ENCODE measurements at regions not wholly inside any gene's neighbourhood (a gene's known extent, or its start where the extent isn't known, plus 50 kb on each side); places are given as distances from the start of the nearest gene placed in this dataset.
"Not testable (repeated sequence)": the region's sequence is repeated elsewhere in the genome, so short reads cannot be mapped to it uniquely, and the experiment has no call there.

DNA sequence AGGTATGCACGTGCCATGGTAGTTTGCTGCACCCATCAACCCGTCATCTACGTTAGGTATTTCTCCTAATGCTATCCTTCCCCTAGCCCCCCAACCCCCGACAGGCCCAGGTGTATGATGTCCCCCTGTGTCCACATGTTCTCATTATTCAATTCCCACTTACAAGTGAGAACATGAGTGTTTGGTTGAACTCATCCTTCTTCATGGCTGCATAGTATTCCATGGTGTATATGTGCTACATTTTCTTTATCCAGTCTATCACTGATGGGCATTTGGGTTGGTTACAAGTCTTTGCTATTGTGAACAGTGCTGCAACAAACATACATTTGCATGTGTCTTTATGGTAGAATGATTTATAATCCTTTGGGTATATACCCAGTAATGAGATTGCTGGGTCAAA is 130.5 kb upstream of the SRSF6 start:
- H3K4me3 ChIP-seq (ENCODE audit: low read length); H3K4me1 ChIP-seq (ENCODE audit: control insufficient read depth, insufficient read depth, low read length); H3K36me3 ChIP-seq (ENCODE audit: control insufficient read depth, insufficient read depth, low read length); H3K9ac ChIP-seq (ENCODE audit: low read length); H3K27me3 ChIP-seq (ENCODE audit: control insufficient read depth, insufficient read depth, low read length); H3K27ac ChIP-seq (ENCODE audit: low read depth, low read length): not testable (repeated sequence)

DNA sequence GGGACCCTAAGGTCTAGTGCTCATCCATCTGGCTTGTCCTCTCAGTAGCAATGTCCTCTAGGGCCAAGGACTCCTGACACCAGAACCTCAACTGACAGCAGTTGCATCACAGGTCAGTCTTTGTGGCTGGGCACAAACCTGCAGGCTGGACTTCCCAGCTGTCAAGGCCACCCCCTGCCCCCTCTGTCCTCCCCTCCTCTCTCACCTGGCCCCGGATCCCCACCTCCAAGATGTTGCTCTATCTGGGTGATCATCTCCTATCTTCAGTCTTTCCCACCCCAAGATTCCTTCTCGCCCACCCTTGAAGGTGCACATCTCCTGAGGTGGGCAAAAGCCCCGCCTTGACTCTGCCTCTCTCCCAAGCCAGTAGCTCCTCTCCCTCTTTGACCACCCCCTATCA is 131.8 kb upstream of the SRSF6 start:
- H3K36me3 ChIP-seq (ENCODE audit: control insufficient read depth, insufficient read depth, low read length), result no peaks in the 10 kb centered on the region
- H3K4me3 ChIP-seq (ENCODE audit: low read length), result no peak overlapping the region
- no peaks in the 10 kb centered on the region for H3K4me1 ChIP-seq (ENCODE audit: control insufficient read depth, insufficient read depth, low read length)
- no peak overlapping the region for H3K27ac ChIP-seq (ENCODE audit: low read depth, low read length)
- H3K27me3 ChIP-seq (ENCODE audit: control insufficient read depth, insufficient read depth, low read length), result no peaks in the 10 kb centered on the region
- no peak overlapping the region for H3K9ac ChIP-seq (ENCODE audit: low read length)

DNA sequence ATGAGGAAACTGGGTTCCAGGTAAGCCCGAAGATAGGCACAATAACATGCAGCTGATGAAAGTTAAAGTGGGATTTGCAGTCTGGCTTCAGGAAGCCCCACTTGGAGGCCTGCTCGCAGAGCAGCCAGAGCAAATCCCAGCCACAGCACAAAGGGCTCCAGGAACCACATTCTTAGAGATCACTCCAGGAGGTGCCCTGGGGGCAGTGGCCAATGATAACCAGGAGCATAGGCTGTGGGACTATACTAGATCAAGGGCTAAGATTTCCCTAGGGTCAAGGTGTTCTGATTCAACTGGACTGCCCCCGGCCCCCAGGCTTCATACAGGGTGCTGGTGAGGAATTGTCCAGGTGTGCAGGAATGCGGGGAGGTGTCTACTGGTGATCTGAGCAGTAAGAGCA is 133.9 kb upstream of the PTPRT start:
- H3K4me1 ChIP-seq (ENCODE audit: control insufficient read depth, insufficient read depth, low read length), result no peaks in the 10 kb centered on the region

DNA sequence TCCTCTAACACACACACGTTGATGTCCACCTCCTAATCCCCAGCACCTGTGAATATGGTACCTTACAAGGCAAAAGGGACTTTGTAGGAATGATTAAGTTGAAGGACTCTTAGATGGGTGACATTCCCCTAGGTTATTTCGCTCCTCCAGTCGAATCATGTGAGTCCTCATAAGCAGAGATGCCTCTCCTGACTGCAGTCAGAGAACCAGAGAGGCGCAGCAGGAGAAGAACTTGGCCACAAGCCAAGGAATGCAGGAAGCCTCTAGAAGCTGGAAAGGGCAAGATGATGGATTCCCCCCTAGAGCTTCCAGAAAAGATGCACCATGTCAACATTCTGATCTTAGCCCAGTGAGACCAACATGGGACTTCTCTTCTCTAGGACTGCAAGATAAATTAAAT is 133.1 kb upstream of the PTPRT start:
- Histone ChIP-seq H3K27ac (ENCODE audit: low read depth, low read length) (no peak overlapping the region), H3K4me1 (ENCODE audit: control insufficient read depth, insufficient read depth, low read length) (no peaks in the 10 kb centered on the region), H3K4me3 (ENCODE audit: low read length) (no peak overlapping the region), H3K27me3 (ENCODE audit: control insufficient read depth, insufficient read depth, low read length) (no peaks in the 10 kb centered on the region), H3K36me3 (ENCODE audit: control insufficient read depth, insufficient read depth, low read length) (no peaks in the 10 kb centered on the region), H3K9ac (ENCODE audit: low read length) (no peak overlapping the region)

More for the DNA sequence above, 133.9 kb upstream of the PTPRT start:
- no peak overlapping the region for H3K4me3 ChIP-seq (ENCODE audit: low read length)
- no peak overlapping the region for H3K9ac ChIP-seq (ENCODE audit: low read length)
- no peak overlapping the region for H3K27ac ChIP-seq (ENCODE audit: low read depth, low read length)
- H3K27me3 ChIP-seq (ENCODE audit: control insufficient read depth, insufficient read depth, low read length), result no peaks in the 10 kb centered on the region
- H3K36me3 ChIP-seq (ENCODE audit: control insufficient read depth, insufficient read depth, low read length), result no peaks in the 10 kb centered on the region

DNA sequence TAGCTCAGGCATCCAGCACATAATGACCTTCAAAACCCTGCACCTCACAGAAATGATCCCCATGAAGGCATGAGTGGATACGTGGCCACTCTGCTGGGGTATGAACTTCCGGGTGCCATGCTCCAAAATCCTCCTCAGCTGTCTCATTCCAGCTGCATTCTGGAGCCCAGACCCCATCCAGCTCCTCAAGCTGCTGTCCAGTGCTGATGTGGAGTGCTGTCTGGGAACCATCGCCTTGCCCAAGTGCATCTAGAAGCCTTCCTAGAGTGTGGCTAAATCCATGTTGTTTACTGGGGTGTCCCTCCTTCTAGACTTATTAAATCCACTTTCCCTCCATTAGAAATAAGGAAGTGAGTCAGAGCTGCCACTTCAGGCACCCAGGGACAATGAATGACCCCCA is 130.8 kb upstream of the PTPRT start:
- Histone ChIP-seq H3K36me3 (ENCODE audit: control insufficient read depth, insufficient read depth, low read length) (no peaks in the 10 kb centered on the region), H3K4me1 (ENCODE audit: control insufficient read depth, insufficient read depth, low read length) (no peaks in the 10 kb centered on the region), H3K27ac (ENCODE audit: low read depth, low read length) (no peak overlapping the region), H3K27me3 (ENCODE audit: control insufficient read depth, insufficient read depth, low read length) (peaks cover 2% of the 10 kb centered on the region), H3K9ac (ENCODE audit: low read length) (no peak overlapping the region), H3K4me3 (ENCODE audit: low read length) (no peak overlapping the region)

DNA sequence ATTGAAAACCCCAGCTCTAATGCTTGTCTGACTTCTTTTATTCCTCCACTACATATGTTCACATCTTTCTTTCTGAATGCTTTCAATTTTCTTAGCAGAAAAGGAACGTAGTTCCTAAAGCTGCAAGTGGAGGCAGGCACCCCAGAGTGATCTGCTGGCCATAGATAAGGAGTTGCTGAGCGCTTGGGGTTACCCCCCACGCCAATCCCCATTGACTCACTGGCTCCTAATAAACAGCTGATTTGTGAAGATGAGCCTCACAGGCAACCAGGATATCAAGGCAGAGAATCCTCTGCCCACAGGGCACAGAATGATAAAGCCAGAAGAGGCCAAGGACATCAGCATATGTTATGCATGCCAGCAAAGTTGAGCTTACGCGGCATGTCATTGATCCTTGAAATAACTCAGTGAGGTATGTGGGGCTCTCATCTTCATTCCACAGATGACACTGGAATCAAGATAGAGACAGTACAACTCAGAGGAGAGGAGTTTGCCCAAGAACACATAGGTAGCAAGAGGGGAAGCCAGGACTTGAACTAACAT is 129.1 kb upstream of the PTPRT start:
- Histone ChIP-seq H3K27ac (ENCODE audit: low read depth, low read length) (no peak overlapping the region), H3K9ac (ENCODE audit: low read length) (no peak overlapping the region), H3K4me3 (ENCODE audit: low read length) (no peak overlapping the region), H3K36me3 (ENCODE audit: control insufficient read depth, insufficient read depth, low read length) (no peaks in the 10 kb centered on the region), H3K4me1 (ENCODE audit: control insufficient read depth, insufficient read depth, low read length) (no peaks in the 10 kb centered on the region), H3K27me3 (ENCODE audit: control insufficient read depth, insufficient read depth, low read length) (peaks cover 2% of the 10 kb centered on the region)

DNA sequence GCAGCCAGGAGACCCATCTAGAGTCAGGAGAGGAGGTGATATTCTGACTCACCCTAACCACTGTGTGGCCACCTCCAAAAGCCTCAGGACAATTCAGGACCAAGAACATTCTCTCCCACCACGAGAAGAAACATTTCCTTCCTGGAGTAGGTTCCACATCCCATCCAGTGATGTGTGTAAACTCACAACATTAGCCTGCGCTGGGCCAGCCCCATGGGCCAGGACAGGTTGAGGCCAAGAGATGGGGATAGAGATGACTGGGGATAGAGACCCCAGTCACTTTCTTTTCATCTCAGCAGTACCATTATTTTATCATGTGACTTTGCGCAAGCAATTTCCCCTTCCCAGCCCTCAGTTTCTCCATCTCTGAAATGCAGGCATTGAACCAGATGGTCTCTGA is 126.6 kb upstream of the PTPRT start:
- H3K4me1 ChIP-seq (ENCODE audit: control insufficient read depth, insufficient read depth, low read length), result no peaks in the 10 kb centered on the region
- no peaks in the 10 kb centered on the region for H3K36me3 ChIP-seq (ENCODE audit: control insufficient read depth, insufficient read depth, low read length)
- no peak overlapping the region for H3K4me3 ChIP-seq (ENCODE audit: low read length)
- H3K27ac ChIP-seq (ENCODE audit: low read depth, low read length), result no peak overlapping the region
- H3K27me3 ChIP-seq (ENCODE audit: control insufficient read depth, insufficient read depth, low read length), result peaks cover 2% of the 10 kb centered on the region
- no peak overlapping the region for H3K9ac ChIP-seq (ENCODE audit: low read length)

DNA sequence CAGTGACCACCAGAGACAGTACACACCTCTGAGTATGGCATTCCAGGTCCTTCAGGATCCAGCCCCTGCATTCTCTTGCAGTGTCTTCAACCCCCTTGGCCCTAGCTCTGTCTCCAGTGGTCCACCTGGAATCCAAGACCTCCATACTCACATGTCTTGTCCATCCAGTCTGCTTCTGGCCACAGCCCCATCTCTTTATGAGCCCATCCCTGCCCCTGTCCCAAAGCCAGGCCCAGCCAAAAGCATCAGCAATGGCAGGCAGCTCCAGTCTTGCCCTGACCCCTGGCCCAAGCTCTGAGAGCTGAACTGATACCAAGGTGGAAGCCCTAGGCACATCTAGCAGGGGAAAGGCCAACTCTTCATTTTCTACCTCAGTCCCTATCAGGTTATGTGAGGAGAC is 119.6 kb upstream of the PTPRT start:
- Histone ChIP-seq H3K4me1 (ENCODE audit: control insufficient read depth, insufficient read depth, low read length) (no peaks in the 10 kb centered on the region), H3K36me3 (ENCODE audit: control insufficient read depth, insufficient read depth, low read length) (no peaks in the 10 kb centered on the region), H3K27me3 (ENCODE audit: control insufficient read depth, insufficient read depth, low read length) (no peaks in the 10 kb centered on the region), H3K4me3 (ENCODE audit: low read length) (no peak overlapping the region), H3K9ac (ENCODE audit: low read length) (no peak overlapping the region), H3K27ac (ENCODE audit: low read depth, low read length) (no peak overlapping the region)

DNA sequence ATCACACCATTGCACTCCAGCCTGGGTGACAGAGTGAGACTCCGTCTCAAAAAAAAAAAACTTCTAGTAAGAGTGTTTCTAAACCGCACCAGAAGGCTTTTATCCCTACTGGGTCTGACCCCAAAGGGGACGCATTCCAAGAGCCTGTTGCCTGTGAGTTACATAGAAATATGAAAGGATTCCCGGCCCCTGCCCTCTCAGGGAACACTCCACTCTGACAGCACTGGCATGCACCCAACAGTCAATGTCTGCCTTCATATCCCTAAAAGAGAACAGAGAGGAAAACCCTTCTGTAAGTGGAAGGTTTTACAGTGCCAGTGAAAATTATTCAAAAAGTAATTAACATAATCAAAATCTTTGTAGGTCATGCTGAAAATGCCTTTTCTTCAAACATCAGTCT is 117.1 kb upstream of the PTPRT start:
- Histone ChIP-seq H3K4me1 (ENCODE audit: control insufficient read depth, insufficient read depth, low read length) (no peaks in the 10 kb centered on the region), H3K27me3 (ENCODE audit: control insufficient read depth, insufficient read depth, low read length) (no peaks in the 10 kb centered on the region), H3K9ac (ENCODE audit: low read length) (no peak overlapping the region)

DNA sequence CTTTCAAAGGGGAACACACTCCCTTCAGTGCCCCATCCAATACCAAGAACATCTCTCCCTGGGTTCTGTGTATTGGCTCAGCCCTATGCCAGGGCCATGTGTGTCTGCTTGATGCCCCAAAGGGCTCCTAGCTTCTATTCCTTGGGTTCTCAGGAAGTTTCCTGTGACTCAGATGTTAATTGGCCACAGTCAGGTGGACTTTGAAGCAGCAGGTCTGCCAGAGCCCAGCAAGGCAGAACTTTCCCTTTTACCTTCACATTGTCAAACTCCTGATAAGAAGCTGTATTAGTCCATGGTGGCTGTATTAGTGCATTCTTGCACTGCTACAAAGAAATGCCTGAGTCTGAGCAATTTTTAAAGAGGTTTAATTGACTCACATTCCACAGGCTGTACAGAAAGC is 116.0 kb upstream of the PTPRT start:
- no peak overlapping the region for H3K9ac ChIP-seq (ENCODE audit: low read length)
- no peak overlapping the region for H3K4me3 ChIP-seq (ENCODE audit: low read length)
- H3K4me1 ChIP-seq (ENCODE audit: control insufficient read depth, insufficient read depth, low read length), result no peaks in the 10 kb centered on the region
- no peaks in the 10 kb centered on the region for H3K27me3 ChIP-seq (ENCODE audit: control insufficient read depth, insufficient read depth, low read length)
- no peak overlapping the region for H3K27ac ChIP-seq (ENCODE audit: low read depth, low read length)
- H3K36me3 ChIP-seq (ENCODE audit: control insufficient read depth, insufficient read depth, low read length), result no peaks in the 10 kb centered on the region

More for the DNA sequence above, 117.1 kb upstream of the PTPRT start:
- Histone ChIP-seq H3K36me3 (ENCODE audit: control insufficient read depth, insufficient read depth, low read length) (no peaks in the 10 kb centered on the region), H3K4me3 (ENCODE audit: low read length) (no peak overlapping the region), H3K27ac (ENCODE audit: low read depth, low read length) (no peak overlapping the region)

DNA sequence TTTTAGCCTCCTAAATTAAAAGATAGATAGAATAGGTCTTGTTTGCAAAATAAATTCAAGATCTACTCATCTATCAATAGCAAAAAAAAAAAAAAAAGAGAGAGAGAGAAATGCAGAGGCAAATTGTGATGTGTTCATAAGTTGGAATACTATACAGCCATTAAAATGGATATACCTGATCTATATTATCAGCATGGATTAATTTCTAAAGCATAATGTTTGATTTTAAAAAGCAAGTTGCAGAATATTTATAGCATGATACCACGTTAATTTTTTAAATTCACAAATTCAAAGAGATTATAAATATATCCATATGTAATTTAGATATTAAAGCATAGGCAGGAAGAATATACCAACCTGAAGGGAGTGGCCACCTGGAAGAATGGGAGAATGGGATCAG is 114.9 kb upstream of the PTPRT start:
- H3K36me3 ChIP-seq (ENCODE audit: control insufficient read depth, insufficient read depth, low read length), result no peaks in the 10 kb centered on the region
- no peak overlapping the region for H3K9ac ChIP-seq (ENCODE audit: low read length)
- H3K27me3 ChIP-seq (ENCODE audit: control insufficient read depth, insufficient read depth, low read length), result no peaks in the 10 kb centered on the region
- no peak overlapping the region for H3K4me3 ChIP-seq (ENCODE audit: low read length)
- no peaks in the 10 kb centered on the region for H3K4me1 ChIP-seq (ENCODE audit: control insufficient read depth, insufficient read depth, low read length)
- no peak overlapping the region for H3K27ac ChIP-seq (ENCODE audit: low read depth, low read length)

DNA sequence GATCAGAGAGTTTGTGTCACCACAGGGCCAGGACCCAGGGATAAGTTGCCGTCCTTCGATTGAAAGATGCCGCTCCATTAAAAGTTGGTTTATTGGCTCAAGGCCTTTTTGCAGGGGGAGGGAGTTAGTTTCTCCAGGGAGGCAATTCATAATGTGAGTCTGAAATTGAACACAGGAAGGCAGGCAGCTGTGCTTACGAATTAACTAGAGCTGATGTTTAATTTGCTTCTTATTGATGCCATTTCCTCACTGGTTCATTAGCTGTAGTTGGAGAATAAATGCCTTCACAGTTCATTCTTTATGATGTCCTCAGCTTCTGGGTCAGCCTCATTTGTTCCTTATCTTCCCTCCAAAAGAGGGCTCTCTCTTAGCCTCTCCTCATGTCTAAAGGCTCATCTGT is 113.2 kb upstream of the PTPRT start:
- Histone ChIP-seq H3K4me1 (ENCODE audit: control insufficient read depth, insufficient read depth, low read length) (no peaks in the 10 kb centered on the region), H3K9ac (ENCODE audit: low read length) (no peak overlapping the region)

DNA sequence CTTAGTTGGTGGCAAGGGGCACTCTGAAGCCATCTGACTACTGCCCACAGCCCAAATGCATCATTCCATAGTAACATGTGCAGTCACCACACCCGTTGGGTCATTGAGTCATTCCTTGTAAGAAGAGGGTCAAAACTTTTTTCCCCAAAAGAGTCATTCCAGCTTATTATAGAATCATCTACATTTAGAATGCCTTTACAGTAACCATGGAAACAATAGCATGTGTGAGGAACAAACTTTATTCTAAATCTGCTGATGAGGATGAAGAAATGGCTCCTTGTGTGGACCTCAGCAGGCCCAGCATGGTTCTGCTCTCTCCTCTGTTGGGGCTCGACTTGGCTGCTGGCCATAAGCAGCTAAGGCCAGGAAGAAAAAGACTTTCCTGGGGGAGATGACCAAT is 111.2 kb upstream of the PTPRT start:
- Histone ChIP-seq H3K4me1 (ENCODE audit: control insufficient read depth, insufficient read depth, low read length) (no peaks in the 10 kb centered on the region), H3K9ac (ENCODE audit: low read length) (no peak overlapping the region), H3K4me3 (ENCODE audit: low read length) (no peak overlapping the region), H3K36me3 (ENCODE audit: control insufficient read depth, insufficient read depth, low read length) (no peaks in the 10 kb centered on the region), H3K27ac (ENCODE audit: low read depth, low read length) (no peak overlapping the region), H3K27me3 (ENCODE audit: control insufficient read depth, insufficient read depth, low read length) (no peaks in the 10 kb centered on the region)

More for the DNA sequence above, 113.2 kb upstream of the PTPRT start:
- Histone ChIP-seq H3K27ac (ENCODE audit: low read depth, low read length) (no peak overlapping the region), H3K27me3 (ENCODE audit: control insufficient read depth, insufficient read depth, low read length) (no peaks in the 10 kb centered on the region), H3K36me3 (ENCODE audit: control insufficient read depth, insufficient read depth, low read length) (no peaks in the 10 kb centered on the region), H3K4me3 (ENCODE audit: low read length) (no peak overlapping the region)
